WTC11 (cell line): ENCODE measurements at regions not wholly inside any gene's neighbourhood (a gene's known extent, or its start where the extent isn't known, plus 50 kb on each side); places are given as distances from the start of the nearest gene placed in this dataset.

Experiments
- CREM ChIP-seq: sonication (generic); formaldehyde crosslinking; IDR thresholded peaks from 2 replicates; pipeline ENCODE4 v1.8.1; 2022; ENCODE audit warnings: mild to moderate bottlenecking, missing genetic modification reagents, moderate library complexity
- ETV6 ChIP-seq: sonication (generic); formaldehyde crosslinking; IDR thresholded peaks from 2 replicates; pipeline ENCODE4 v1.8.1; 2022; ENCODE audit warnings: mild to moderate bottlenecking, missing genetic modification reagents
- GRHL2 ChIP-seq: fragments of 250-450 bp; sonication (Bioruptor Pico); IDR thresholded peaks from 2 replicates; pipeline ENCODE4 v1.8.0; 2022; ENCODE audit warnings: mild to moderate bottlenecking, moderate library complexity; ENCODE audit not compliant: insufficient replicate concordance, severe bottlenecking
- TP53 ChIP-seq: sonication (generic); formaldehyde crosslinking; IDR thresholded peaks from 2 replicates; pipeline ENCODE4 v1.8.1; 2023; ENCODE audit warnings: mild to moderate bottlenecking, missing genetic modification reagents
- ZNF416 ChIP-seq: fragments of 250-450 bp; sonication (Bioruptor Pico); IDR thresholded peaks from 2 replicates; pipeline ENCODE4 v1.9.0; 2021; ENCODE audit warnings: mild to moderate bottlenecking, inconsistent platforms
- TF ChIP-seq, protein P1 (sequence below): sonication (generic); formaldehyde crosslinking; IDR thresholded peaks from 2 replicates; pipeline ENCODE4 v1.8.1; 2022; ENCODE audit warnings: low read depth, missing genetic modification reagents, borderline replicate concordance
- TF ChIP-seq, protein P2 (sequence below): fragments of 200-600 bp; IDR thresholded peaks from 2 replicates; pipeline ENCODE4 v1.8.0; 2022; ENCODE audit warnings: antibody characterized with exemption
- TF ChIP-seq, protein P3 (sequence below): sonication (generic); formaldehyde crosslinking; IDR thresholded peaks from 2 replicates; pipeline ENCODE4 v1.8.0; 2022; ENCODE audit warnings: mild to moderate bottlenecking, missing genetic modification reagents
- TF ChIP-seq, protein P4 (sequence below): fragments of 250-450 bp; sonication (Bioruptor Pico); IDR thresholded peaks from 2 replicates; pipeline ENCODE4 v1.9.0; 2021; ENCODE audit warnings: mild to moderate bottlenecking
- TF ChIP-seq, protein P5 (sequence below): sonication (generic); formaldehyde crosslinking; IDR thresholded peaks from 2 replicates; pipeline ENCODE4 v1.8.0; 2022; ENCODE audit warnings: mild to moderate bottlenecking, missing genetic modification reagents
- TF ChIP-seq, protein P6 (sequence below): sonication (generic); formaldehyde crosslinking; IDR thresholded peaks from 2 replicates; pipeline ENCODE4 v1.8.1; 2022; ENCODE audit warnings: mild to moderate bottlenecking, missing genetic modification reagents, moderate library complexity, borderline replicate concordance
- TF ChIP-seq, protein P7 (sequence below): sonication (generic); formaldehyde crosslinking; IDR thresholded peaks from 2 replicates; pipeline ENCODE4 v1.8.1; 2023; ENCODE audit warnings: mild to moderate bottlenecking, missing genetic modification reagents

DNA sequence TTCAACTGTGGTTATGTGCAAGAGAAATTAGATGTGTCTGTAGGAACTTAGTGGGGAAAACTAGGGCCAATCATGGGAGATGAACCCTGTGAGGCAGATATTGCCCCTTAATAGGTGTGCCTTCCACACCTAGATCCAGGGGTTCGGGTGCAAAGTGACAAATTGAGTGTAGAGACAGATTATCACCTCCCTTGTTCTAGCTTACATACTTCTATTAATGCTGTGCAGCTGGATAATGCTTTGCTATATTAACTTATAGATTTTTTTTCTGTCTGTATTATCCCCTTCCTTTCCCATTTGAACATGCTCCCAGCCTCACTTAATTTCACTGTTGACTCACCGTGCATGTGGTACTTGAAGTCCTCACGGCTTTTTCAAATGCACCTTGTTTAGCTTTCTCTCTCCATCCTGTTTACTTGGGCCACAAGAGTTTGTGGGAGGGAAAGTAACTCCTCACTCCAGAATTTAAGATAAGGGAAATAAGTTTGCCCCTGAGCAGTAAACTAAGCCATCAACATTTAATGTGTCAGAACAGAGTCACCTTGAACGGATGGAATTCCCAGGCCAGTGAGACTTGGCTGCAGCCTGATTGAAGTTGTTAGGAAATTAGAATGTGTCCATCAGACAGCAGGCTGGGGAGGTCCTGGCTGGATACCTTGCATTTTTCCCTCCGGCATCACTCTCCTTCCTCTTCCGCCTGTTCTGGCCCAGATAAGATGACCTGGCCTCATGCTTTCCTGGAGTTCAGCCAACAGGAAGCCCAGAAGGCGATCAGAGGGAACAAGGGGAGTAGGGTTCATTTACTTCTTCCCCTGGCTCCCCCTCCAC, 478.4 kb downstream of the BCOR start:
- TF ChIP-seq, protein P1, sequence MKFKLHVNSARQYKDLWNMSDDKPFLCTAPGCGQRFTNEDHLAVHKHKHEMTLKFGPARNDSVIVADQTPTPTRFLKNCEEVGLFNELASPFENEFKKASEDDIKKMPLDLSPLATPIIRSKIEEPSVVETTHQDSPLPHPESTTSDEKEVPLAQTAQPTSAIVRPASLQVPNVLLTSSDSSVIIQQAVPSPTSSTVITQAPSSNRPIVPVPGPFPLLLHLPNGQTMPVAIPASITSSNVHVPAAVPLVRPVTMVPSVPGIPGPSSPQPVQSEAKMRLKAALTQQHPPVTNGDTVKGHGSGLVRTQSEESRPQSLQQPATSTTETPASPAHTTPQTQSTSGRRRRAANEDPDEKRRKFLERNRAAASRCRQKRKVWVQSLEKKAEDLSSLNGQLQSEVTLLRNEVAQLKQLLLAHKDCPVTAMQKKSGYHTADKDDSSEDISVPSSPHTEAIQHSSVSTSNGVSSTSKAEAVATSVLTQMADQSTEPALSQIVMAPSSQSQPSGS (CRISPR knock-in tag) = no peak
- TF ChIP-seq GRHL2 (CRISPR knock-in tag) = no peak
- TF ChIP-seq, protein P2, sequence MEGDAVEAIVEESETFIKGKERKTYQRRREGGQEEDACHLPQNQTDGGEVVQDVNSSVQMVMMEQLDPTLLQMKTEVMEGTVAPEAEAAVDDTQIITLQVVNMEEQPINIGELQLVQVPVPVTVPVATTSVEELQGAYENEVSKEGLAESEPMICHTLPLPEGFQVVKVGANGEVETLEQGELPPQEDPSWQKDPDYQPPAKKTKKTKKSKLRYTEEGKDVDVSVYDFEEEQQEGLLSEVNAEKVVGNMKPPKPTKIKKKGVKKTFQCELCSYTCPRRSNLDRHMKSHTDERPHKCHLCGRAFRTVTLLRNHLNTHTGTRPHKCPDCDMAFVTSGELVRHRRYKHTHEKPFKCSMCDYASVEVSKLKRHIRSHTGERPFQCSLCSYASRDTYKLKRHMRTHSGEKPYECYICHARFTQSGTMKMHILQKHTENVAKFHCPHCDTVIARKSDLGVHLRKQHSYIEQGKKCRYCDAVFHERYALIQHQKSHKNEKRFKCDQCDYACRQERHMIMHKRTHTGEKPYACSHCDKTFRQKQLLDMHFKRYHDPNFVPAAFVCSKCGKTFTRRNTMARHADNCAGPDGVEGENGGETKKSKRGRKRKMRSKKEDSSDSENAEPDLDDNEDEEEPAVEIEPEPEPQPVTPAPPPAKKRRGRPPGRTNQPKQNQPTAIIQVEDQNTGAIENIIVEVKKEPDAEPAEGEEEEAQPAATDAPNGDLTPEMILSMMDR = no peak
- TF ChIP-seq, protein P3, sequence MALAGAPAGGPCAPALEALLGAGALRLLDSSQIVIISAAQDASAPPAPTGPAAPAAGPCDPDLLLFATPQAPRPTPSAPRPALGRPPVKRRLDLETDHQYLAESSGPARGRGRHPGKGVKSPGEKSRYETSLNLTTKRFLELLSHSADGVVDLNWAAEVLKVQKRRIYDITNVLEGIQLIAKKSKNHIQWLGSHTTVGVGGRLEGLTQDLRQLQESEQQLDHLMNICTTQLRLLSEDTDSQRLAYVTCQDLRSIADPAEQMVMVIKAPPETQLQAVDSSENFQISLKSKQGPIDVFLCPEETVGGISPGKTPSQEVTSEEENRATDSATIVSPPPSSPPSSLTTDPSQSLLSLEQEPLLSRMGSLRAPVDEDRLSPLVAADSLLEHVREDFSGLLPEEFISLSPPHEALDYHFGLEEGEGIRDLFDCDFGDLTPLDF (CRISPR knock-in tag) = no peak
- TF ChIP-seq CREM = no peak
- no peak for TF ChIP-seq ZNF416 (CRISPR knock-in tag)
- TF ChIP-seq, protein P4, sequence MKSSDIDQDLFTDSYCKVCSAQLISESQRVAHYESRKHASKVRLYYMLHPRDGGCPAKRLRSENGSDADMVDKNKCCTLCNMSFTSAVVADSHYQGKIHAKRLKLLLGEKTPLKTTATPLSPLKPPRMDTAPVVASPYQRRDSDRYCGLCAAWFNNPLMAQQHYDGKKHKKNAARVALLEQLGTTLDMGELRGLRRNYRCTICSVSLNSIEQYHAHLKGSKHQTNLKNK = no peak
- TF ChIP-seq TP53 (CRISPR knock-in tag) = no peak
- TF ChIP-seq, protein P5, sequence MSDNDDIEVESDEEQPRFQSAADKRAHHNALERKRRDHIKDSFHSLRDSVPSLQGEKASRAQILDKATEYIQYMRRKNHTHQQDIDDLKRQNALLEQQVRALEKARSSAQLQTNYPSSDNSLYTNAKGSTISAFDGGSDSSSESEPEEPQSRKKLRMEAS (CRISPR knock-in tag) = no peak
- TF ChIP-seq, protein P6, sequence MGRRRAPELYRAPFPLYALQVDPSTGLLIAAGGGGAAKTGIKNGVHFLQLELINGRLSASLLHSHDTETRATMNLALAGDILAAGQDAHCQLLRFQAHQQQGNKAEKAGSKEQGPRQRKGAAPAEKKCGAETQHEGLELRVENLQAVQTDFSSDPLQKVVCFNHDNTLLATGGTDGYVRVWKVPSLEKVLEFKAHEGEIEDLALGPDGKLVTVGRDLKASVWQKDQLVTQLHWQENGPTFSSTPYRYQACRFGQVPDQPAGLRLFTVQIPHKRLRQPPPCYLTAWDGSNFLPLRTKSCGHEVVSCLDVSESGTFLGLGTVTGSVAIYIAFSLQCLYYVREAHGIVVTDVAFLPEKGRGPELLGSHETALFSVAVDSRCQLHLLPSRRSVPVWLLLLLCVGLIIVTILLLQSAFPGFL (CRISPR knock-in tag) = no peak
- TF ChIP-seq, protein P7, sequence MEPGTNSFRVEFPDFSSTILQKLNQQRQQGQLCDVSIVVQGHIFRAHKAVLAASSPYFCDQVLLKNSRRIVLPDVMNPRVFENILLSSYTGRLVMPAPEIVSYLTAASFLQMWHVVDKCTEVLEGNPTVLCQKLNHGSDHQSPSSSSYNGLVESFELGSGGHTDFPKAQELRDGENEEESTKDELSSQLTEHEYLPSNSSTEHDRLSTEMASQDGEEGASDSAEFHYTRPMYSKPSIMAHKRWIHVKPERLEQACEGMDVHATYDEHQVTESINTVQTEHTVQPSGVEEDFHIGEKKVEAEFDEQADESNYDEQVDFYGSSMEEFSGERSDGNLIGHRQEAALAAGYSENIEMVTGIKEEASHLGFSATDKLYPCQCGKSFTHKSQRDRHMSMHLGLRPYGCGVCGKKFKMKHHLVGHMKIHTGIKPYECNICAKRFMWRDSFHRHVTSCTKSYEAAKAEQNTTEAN (CRISPR knock-in tag) = no peak
- TF ChIP-seq ETV6 (CRISPR knock-in tag) = no peak
